NCI-H524 (cell line): ENCODE measurements at regions not wholly inside any gene's neighbourhood (a gene's known extent, or its start where the extent isn't known, plus 50 kb on each side); places are given as distances from the start of the nearest gene placed in this dataset.

ENCODE experiments used
- DNase-seq, 2 experiments: peaks; one replicate each; lab custom pipeline; 2025; lab: John Stamatoyannopoulos, UW

- DNase-seq = no peak
These were observed 111.1 kb upstream of the PLEKHA5 start for GRCh38 chr12:19018302-19018970.

GRCh38 chr12:19021240-19021639 is 108.3 kb upstream of the PLEKHA5 start:
- no peak for DNase-seq

GRCh38 chr12:19021646-19022045 is 107.9 kb upstream of the PLEKHA5 start:
- no peak for DNase-seq

GRCh38 chr12:19025582-19025981 is 104.0 kb upstream of the PLEKHA5 start:
- DNase-seq = no peak

DNA sequence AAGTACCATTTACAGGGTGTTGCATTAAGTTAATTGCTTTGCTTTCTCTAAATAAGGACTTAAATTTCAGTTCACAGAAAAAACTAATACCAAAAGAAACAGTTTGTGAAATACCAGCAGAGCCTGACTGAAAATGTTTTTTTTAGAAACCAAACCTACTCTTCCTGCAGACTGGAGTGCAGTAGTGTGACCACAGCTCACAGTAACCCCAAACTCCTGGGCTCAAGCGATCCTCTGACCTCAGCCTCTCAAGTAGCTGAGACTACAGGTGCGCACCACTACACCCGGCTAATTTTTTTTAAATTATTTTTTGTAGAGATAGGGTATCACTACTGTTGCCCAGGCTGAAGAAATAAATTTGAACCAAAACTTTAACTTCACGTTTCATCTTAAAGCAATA is 103.5 kb upstream of the PLEKHA5 start:
- DNase-seq = no peak

- DNase-seq = no peak
These were observed 102.7 kb upstream of the PLEKHA5 start for GRCh38 chr12:19026614-19027488.

GRCh38 chr12:19030180-19030579 is 99.4 kb upstream of the PLEKHA5 start:
- no peak for DNase-seq

DNA sequence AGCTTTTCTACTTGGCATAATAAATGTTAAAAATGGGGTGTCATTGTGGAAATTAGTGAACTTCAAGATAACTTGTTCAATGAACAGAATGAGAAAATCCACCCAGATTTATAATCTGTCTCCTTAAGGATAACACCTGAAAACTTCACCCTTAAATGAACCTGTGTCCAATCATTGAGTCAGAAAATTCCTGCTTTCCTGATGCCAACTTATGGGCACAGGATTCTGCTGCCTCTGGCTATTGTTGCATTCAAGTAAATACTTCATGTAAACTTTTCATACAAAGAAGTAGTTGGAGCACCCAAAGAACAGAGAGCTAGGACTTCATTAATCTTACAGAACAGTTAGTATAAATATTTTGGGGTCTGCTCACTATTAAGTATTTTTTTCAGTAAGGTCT is 98.9 kb upstream of the PLEKHA5 start:
- no peak for DNase-seq

GRCh38 chr12:19031032-19031431 is 98.5 kb upstream of the PLEKHA5 start:
- no peak for DNase-seq

GRCh38 chr12:19032826-19033225 is 96.7 kb upstream of the PLEKHA5 start:
- no peak for DNase-seq

- no peak for DNase-seq
These were observed 96.3 kb upstream of the PLEKHA5 start for GRCh38 chr12:19033244-19033643.

GRCh38 chr12:19034937-19035336 is 94.6 kb upstream of the PLEKHA5 start:
- DNase-seq = no peak

DNA sequence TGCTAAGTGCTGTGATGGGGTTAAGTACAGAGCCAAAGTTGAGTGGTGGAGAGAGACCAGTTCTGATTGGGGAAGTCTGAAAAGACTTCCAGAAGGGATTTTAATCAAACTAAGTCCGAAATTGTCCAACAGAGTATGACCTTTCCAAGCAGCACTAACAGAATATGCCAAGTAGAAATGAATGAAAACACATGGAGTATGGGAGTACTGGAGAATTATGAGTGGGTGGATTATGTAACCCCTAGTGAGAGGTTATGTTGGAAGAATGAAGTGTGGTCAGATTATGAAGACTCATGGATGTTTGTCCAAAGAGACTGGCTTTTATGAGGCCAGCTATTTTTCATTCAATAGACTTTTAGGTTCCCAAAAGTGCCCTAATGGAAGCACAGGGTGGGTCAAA is 94.0 kb upstream of the PLEKHA5 start:
- DNase-seq = no peak

DNA sequence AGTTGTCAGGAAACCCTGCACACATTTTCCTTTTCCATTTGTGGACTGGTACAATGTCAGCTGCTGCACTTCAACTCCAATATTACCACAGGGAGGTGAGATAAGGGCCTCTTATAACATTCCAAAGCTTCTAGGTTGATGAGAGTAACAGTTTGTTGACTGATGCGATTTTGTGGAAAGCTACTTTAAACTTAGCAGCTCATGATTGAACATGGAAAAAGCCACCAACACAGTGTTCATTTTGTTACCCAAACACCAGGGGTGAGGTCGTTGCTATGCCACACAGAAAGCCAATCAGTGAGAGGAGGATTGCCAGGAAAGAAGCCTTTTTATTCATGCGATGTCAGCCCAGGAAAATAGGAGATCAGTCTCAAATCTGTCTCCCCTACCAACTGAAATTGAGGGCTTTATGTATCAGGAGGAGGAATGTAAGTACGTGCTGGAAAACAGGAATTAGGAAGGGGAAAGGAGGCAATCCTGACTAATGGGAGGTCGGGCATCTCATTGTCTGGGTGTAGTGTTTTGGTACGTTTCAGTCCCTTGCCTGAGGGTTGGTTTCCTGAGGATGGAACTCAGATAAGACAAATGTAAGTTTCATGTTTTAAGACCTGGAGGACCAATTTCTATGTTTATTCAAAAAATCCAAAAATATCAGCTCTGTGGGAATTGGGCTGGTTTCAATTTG is 92.7 kb upstream of the PLEKHA5 start:
- no peak for DNase-seq

GRCh38 chr12:19038209-19038608 is 91.3 kb upstream of the PLEKHA5 start:
- DNase-seq = no peak

DNA sequence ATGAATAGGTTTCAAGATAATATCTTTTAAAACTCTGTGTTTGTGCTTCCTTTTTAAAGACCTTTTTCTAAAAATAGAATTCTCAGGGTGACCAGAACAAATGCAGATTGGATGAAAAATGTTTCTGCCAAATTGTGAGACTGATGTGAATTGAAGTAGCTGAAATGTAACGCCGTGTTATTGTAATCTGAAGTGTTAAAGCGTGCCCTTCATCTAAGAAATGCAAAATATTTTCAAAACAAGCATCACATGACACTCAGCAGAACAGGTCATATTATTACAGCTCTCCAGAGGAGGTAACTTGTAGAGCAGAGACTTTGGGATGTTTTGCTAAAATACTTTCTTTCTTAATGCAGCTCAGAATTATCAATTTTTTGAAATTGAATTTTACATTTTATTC is 90.0 kb upstream of the PLEKHA5 start:
- DNase-seq = no peak

DNA sequence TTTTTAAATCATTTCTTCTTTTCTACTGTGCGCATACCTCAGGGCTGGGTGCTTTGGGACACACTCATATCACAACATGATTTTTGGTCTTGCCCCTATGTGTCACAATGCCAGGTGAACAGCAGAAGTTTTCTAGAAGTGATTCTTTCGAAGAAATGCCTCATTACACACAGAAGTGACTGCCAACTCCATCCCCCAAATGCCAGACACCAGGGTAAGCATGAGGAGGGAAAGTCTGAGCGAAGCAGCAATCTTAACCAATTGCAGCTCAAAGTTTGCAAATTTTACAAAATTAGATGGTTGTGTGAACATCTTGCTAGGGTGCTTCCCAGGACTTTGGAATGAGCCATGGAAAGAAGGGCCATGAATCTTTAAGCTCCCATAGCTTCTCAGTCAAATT is 87.3 kb upstream of the PLEKHA5 start:
- no peak for DNase-seq

DNA sequence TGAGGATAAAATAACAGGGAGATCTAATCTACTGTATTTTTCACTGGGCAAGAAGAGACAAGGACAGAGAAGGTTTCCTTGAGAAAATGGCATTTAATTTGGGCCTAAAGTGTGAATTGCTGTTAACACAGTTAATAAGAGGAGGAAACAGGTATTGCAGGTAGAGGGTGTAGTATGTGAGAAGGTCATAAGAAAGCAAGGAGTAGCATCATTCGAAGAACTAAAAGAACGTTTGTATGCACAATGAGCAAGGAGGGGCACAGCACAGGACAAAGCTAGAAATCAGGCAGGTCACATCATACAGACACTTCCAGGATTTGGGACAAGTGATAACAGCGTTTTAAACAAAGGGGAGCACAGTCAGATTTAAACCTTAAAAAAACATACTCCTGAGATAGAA is 85.1 kb upstream of the PLEKHA5 start:
- DNase-seq = no peak

- no peak for DNase-seq
These were observed 84.6 kb upstream of the PLEKHA5 start for GRCh38 chr12:19044891-19045290.

DNA sequence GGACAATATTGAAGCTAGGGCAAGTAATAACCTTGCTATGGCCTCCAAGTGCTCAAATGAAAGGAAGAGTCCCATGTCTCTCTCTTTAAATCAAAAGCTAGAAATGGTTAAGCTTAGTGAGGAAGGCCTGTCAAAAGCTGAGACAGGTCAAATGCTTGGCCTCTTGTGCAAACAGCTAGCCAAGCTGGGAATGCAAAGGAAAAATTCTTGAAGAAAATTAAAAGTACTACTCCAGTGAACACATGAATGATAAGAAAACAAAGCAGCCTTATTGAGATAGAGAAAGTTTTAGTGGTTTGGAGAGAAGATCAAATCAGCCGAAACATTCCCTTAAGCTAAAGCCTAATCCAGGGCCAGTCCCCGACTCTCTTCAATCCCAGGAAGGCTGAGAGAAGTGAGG is 84.1 kb upstream of the PLEKHA5 start:
- DNase-seq = no peak

DNA sequence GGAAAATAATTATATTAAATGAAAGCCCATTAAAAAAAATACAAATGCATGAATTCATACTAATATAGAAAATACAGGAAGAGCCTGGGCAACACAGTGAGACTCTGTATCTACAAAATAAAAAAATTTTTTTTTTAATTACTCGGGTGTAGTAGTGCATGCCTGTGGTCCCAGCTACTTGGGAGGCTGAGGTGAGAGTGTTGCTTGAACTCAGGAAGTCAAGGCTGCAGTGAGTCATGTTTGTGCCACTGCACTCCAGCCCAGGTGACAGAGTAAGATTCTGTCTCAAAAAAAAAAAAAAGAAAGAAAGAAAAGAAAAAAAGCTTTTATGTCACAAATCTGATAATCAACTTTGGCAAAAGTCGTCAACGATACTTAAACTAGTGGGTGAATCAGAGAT is 80.6 kb upstream of the PLEKHA5 start:
- DNase-seq = no peak

- DNase-seq = no peak
These were observed 76.8 kb upstream of the PLEKHA5 start for GRCh38 chr12:19052689-19053088.

DNA sequence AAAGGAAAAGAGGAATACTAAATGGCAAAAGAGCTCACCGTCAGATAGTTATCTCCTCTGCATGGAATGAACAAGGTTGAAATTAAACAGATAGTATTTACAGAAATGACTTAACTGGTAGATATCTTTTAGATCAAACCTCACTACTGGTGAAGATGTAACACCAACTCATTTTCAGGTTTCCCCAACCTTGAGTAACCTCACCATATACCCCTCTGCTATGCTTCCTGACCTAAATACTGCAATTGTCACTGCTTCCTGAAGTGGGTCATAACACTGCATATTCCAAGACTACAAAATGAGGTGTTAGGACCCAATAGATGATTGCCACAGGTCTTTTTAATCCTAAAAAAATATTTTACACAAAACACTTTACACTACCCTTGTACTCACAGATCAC is 76.3 kb upstream of the PLEKHA5 start:
- no peak for DNase-seq
